ENCODE measurements at regions not wholly inside any gene's neighbourhood (a gene's known extent, or its start where the extent isn't known, plus 50 kb on each side); places are given as distances from the start of the nearest gene placed in this dataset.

- TF ChIP-seq, protein P1, sequence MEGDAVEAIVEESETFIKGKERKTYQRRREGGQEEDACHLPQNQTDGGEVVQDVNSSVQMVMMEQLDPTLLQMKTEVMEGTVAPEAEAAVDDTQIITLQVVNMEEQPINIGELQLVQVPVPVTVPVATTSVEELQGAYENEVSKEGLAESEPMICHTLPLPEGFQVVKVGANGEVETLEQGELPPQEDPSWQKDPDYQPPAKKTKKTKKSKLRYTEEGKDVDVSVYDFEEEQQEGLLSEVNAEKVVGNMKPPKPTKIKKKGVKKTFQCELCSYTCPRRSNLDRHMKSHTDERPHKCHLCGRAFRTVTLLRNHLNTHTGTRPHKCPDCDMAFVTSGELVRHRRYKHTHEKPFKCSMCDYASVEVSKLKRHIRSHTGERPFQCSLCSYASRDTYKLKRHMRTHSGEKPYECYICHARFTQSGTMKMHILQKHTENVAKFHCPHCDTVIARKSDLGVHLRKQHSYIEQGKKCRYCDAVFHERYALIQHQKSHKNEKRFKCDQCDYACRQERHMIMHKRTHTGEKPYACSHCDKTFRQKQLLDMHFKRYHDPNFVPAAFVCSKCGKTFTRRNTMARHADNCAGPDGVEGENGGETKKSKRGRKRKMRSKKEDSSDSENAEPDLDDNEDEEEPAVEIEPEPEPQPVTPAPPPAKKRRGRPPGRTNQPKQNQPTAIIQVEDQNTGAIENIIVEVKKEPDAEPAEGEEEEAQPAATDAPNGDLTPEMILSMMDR (IDR thresholded peaks at IDR 0.05 in 2 of 3, conservative IDR thresholded peaks at IDR 0.05 in 1 of 3; ENCODE audit: borderline replicate concordance in 1 of 3, insufficient read depth in 1 of 3, low read depth in 2 of 3, low read length in 2 of 3), result no peak
- TF ChIP-seq EGR1 (IDR thresholded peaks at IDR 0.05; ENCODE audit: low read depth) (no peak), REST (IDR thresholded peaks at IDR 0.05; ENCODE audit: low read depth) (no peak)
These were observed 233.0 kb upstream of the IRF2BP2 start for GRCh38 chr1:234842726-234843641.
